H1 (cell line): ENCODE measurements at regions not wholly inside any gene's neighbourhood (a gene's known extent, or its start where the extent isn't known, plus 50 kb on each side); places are given as distances from the start of the nearest gene placed in this dataset.

ENCODE experiments used
- CTCF ChIA-PET: fragments of 300-600 bp; sonication (Branson Sonifier 250); formaldehyde crosslinking; loops from one replicate; lab custom pipeline; 2021; ENCODE audit not compliant: partially characterized antibody; lab: Charles Lee
- POLR2A ChIA-PET: fragments of 300-600 bp; sonication (Branson Sonifier 250); formaldehyde crosslinking; loops from one replicate; lab custom pipeline; 2021; ENCODE audit warnings: inconsistent platforms; ENCODE audit not compliant: partially characterized antibody; lab: Charles Lee
- DNase-seq, 2 experiments: peaks; one replicate each; pipeline versions ENCODE4 v3.0.0 to v3.0.0-alpha.2; 2010 to 2022; ENCODE audit warnings: low spot score in 2 of 2, low read depth in 1 of 2, mixed read lengths in 1 of 2
- FAIRE-seq: peaks from 2 replicates; lab custom pipeline; 2011; peaks lifted over from hg19 to GRCh38; lab: Jason Lieb, UNC
- H2AFZ ChIP-seq: 2 replicates; pipeline ENCODE4 v1.8.1; 2012; ENCODE audit warnings: low read length, inconsistent platforms
- H2AK5ac ChIP-seq: 2 replicates; pipeline ENCODE4 v1.6.1; 2013; ENCODE audit warnings: low read depth, low read length
- H2BK120ac ChIP-seq: replicated peaks from 2 replicates; pipeline ENCODE3; 2013; ENCODE audit warnings: low read depth, low read length, inconsistent platforms
- H2BK12ac ChIP-seq: 2 replicates; pipeline ENCODE4 v1.6.1; 2013; ENCODE audit warnings: low read depth, low read length
- H2BK15ac ChIP-seq: 2 replicates; pipeline ENCODE4 v1.6.1; 2013; ENCODE audit warnings: low read length
- H2BK20ac ChIP-seq: 2 replicates; pipeline ENCODE4 v1.6.1; 2013; ENCODE audit warnings: low read length
- H2BK5ac ChIP-seq: 2 replicates; pipeline ENCODE4 v1.6.1; 2013; ENCODE audit warnings: low read depth, low read length
- H3K14ac ChIP-seq: 2 replicates; pipeline ENCODE4 v1.6.1; 2013; ENCODE audit warnings: inconsistent platforms; ENCODE audit not compliant: insufficient read length
- H3K18ac ChIP-seq: 2 replicates; pipeline ENCODE4 v1.6.1; 2013; ENCODE audit warnings: low read length; ENCODE audit errors: extremely low read depth
- H3K23ac ChIP-seq: 2 replicates; pipeline ENCODE4 v1.6.1; 2013; ENCODE audit warnings: inconsistent platforms; ENCODE audit not compliant: insufficient read length
- H3K23me2 ChIP-seq: 2 replicates; pipeline ENCODE4 v1.6.1; 2013; ENCODE audit warnings: low read depth, low read length
- H3K27ac ChIP-seq: 2 replicates; pipeline ENCODE4 v1.6.1; 2011; ENCODE audit warnings: low read depth, low read length, inconsistent platforms
- H3K27me3 ChIP-seq, 4 experiments: replicated peaks in 1 of 4; 1 replicate in 1 of 4; 2 replicates in 3 of 4; pipeline versions ENCODE4 v1.6.1 to v1.8.1; 2011 to 2013; ENCODE audit warnings: low read length in 3 of 4, mild to moderate bottlenecking in 3 of 4, inconsistent platforms in 2 of 4, mixed read lengths in 2 of 4, moderate library complexity in 1 of 4; ENCODE audit not compliant: control insufficient read depth in 3 of 4, insufficient read depth in 3 of 4; ENCODE audit errors: extremely low read depth in 1 of 4
- H3K36me3 ChIP-seq, 4 experiments: 2 replicates each; pipeline versions ENCODE4 v1.6.1 to v1.8.1; 2011 to 2013; ENCODE audit warnings: mild to moderate bottlenecking in 4 of 4, low read length in 3 of 4, moderate library complexity in 2 of 4, control low read depth in 1 of 4, inconsistent platforms in 1 of 4; ENCODE audit not compliant: insufficient read depth in 4 of 4, control insufficient read depth in 2 of 4
- H3K4ac ChIP-seq: replicated peaks from 2 replicates; pipeline ENCODE3; 2013; ENCODE audit warnings: low read length, low read depth, mixed read lengths, inconsistent platforms; ENCODE audit not compliant: insufficient read length
- H3K4me1 ChIP-seq, 4 experiments: replicated peaks in 1 of 4; 1 replicate in 1 of 4; 2 replicates in 3 of 4; pipeline versions ENCODE4 v1.6.1 to v1.8.1; 2011 to 2013; ENCODE audit warnings: low read length in 3 of 4, inconsistent platforms in 2 of 4, mixed read lengths in 1 of 4; ENCODE audit not compliant: insufficient read depth in 4 of 4, control insufficient read depth in 3 of 4
- H3K4me2 ChIP-seq, 2 experiments: 2 replicates each; pipeline versions ENCODE4 v1.6.1 to v1.8.1; 2011 to 2013; ENCODE audit warnings: low read depth in 2 of 2, low read length in 2 of 2, control low read depth in 1 of 2, inconsistent platforms in 1 of 2, mild to moderate bottlenecking in 1 of 2; ENCODE audit not compliant: insufficient read depth in 1 of 2
- H3K4me3 ChIP-seq, 4 experiments: fragments of 200-600, 300-600 bp in 1 of 4; sonication (generic), shearing (Covaris generic), sonication (Bioruptor Twin) in 1 of 4; 2 replicates each; pipeline versions ENCODE4 v1.5.1 to v1.8.1; 2011 to 2016; ENCODE audit warnings: low read length in 4 of 4, low read depth in 3 of 4, control low read depth in 2 of 4, inconsistent platforms in 2 of 4, mild to moderate bottlenecking in 2 of 4, mixed read lengths in 1 of 4, moderate library complexity in 1 of 4; ENCODE audit not compliant: insufficient read depth in 2 of 4; ENCODE audit errors: extremely low read depth in 1 of 4
- H3K56ac ChIP-seq: replicated peaks from 2 replicates; pipeline ENCODE3; 2013; ENCODE audit warnings: low read depth, mild to moderate bottlenecking, mixed read lengths, low read length, inconsistent platforms; ENCODE audit not compliant: insufficient read length
- H3K79me1 ChIP-seq: 2 replicates; pipeline ENCODE4 v1.6.1; 2013; ENCODE audit warnings: low read depth, low read length, control low read depth
- H3K79me2 ChIP-seq, 2 experiments: 2 replicates each; pipeline versions ENCODE4 v1.6.1 to v1.8.1; 2012 to 2013; ENCODE audit warnings: low read length in 2 of 2, mild to moderate bottlenecking in 2 of 2, inconsistent platforms in 1 of 2; ENCODE audit not compliant: insufficient read depth in 2 of 2, control insufficient read depth in 1 of 2
- H3K9ac ChIP-seq, 4 experiments: replicated peaks in 1 of 4; 1 replicate in 1 of 4; 2 replicates in 3 of 4; pipeline versions ENCODE4 v1.6.1 to v1.8.1; 2011 to 2013; ENCODE audit warnings: low read depth in 3 of 4, low read length in 3 of 4, control low read depth in 2 of 4, mild to moderate bottlenecking in 2 of 4, moderate library complexity in 2 of 4, inconsistent platforms in 1 of 4; ENCODE audit errors: extremely low read depth in 1 of 4
- H3K9me3 ChIP-seq, 2 experiments: 2 replicates each; pipeline versions ENCODE4 v1.6.1 to v1.8.1; 2012 to 2013; ENCODE audit warnings: mild to moderate bottlenecking in 2 of 2, moderate library complexity in 2 of 2, control low read depth in 1 of 2, inconsistent platforms in 1 of 2, low read depth in 1 of 2, low read length in 1 of 2, mixed read lengths in 1 of 2; ENCODE audit not compliant: insufficient read depth in 2 of 2
- H4K20me1 ChIP-seq, 2 experiments: replicated peaks in 1 of 2; 2 replicates each; pipeline versions ENCODE3 to v1.8.1; 2011 to 2013; ENCODE audit warnings: inconsistent platforms in 2 of 2, low read length in 2 of 2, mild to moderate bottlenecking in 1 of 2; ENCODE audit not compliant: insufficient read depth in 2 of 2, control insufficient read depth in 1 of 2
- H4K5ac ChIP-seq: 2 replicates; pipeline ENCODE4 v1.6.1; 2013; ENCODE audit warnings: low read length, low read depth, mixed read lengths, inconsistent platforms; ENCODE audit not compliant: insufficient read length
- H4K8ac ChIP-seq: 2 replicates; pipeline ENCODE4 v1.8.0; 2013; ENCODE audit warnings: mild to moderate bottlenecking, moderate library complexity, low read length, inconsistent platforms; ENCODE audit not compliant: insufficient read depth; ENCODE audit errors: extremely low read depth
- H4K91ac ChIP-seq: replicated peaks from 2 replicates; pipeline ENCODE3; 2013; ENCODE audit warnings: low read length, mixed read lengths, inconsistent platforms; ENCODE audit not compliant: insufficient read length
- HDAC6 ChIP-seq: IDR thresholded peaks from one replicate; pipeline ENCODE4 v1.7.1; 2012; ENCODE audit warnings: low read depth, mild to moderate bottlenecking, inconsistent platforms, low read length, moderate library complexity
- WGBS, 2 experiments: shearing (Covaris generic) in 1 of 2; methylation state at CpG; one replicate each; pipeline versions ENCODE4 v1.1.6 to v1.1.7; 2013 to 2015; ENCODE audit warnings: low lambda C conversion rate in 2 of 2, mixed read lengths in 2 of 2, inconsistent platforms in 1 of 2, low coverage in 1 of 2, missing lambda C conversion rate in 1 of 2; ENCODE audit not compliant: insufficient replicate concordance in 2 of 2, insufficient coverage in 1 of 2, insufficient read length in 1 of 2; ENCODE audit errors: extremely low coverage in 1 of 2, missing lambda C conversion rate in 1 of 2; 5-methylcytosine and 5-hydroxymethylcytosine counted together

- 97% methylated on average over 2 of the region's 2 CpGs; no CpG with 5 or more reads in 1 of the 2 experiments for WGBS, 2 experiments
- H4K91ac ChIP-seq, result no peak overlapping the region
- no peak overlapping the region for H3K23ac ChIP-seq
- ChIA-PET POLR2A (no interaction called here), CTCF (no interaction called here)
- no peaks in the 10 kb centered on the region for H3K9me3 ChIP-seq
- H2AK5ac ChIP-seq, result no peak overlapping the region
- H3K79me2 ChIP-seq, result no peaks in the 10 kb centered on the region
- no peaks in the 10 kb centered on the region for H3K27me3 ChIP-seq
- no peak overlapping the region for H2BK120ac ChIP-seq
- H3K4me1 ChIP-seq, result no peaks in the 10 kb centered on the region
- no peak overlapping the region for H3K18ac ChIP-seq
- no peak overlapping the region for H4K5ac ChIP-seq
- no peak overlapping the region for H2BK20ac ChIP-seq
- no peaks in the 10 kb centered on the region; the same call in 1 of the 2 replicates for H3K23me2 ChIP-seq
- DNase-seq (no peak), FAIRE-seq (no peak)
- no peak overlapping the region; the same call in 1 of the 2 replicates for H4K8ac ChIP-seq
- H2BK5ac ChIP-seq, result no peak overlapping the region
- H3K56ac ChIP-seq, result no peak overlapping the region
- H3K36me3 ChIP-seq, result no peaks in the 10 kb centered on the region
- H2AFZ ChIP-seq, result peak overlapping the region; percentile 51; the same call in 1 of the 2 replicates
- no peaks in the 10 kb centered on the region for H4K20me1 ChIP-seq
- H3K4ac ChIP-seq, result no peak overlapping the region
- no peak overlapping the region for H3K4me2 ChIP-seq
- no peak overlapping the region for H3K14ac ChIP-seq
- H3K9ac ChIP-seq, result no peak overlapping the region
- no peak overlapping the region for H3K4me3 ChIP-seq
- no peak overlapping the region for H3K27ac ChIP-seq
- H3K79me1 ChIP-seq, result no peaks in the 10 kb centered on the region
- H2BK12ac ChIP-seq, result no peak overlapping the region
- no peak overlapping the region for H2BK15ac ChIP-seq
- TF ChIP-seq HDAC6, result no peak
Observed at GRCh38 chr12:90574676-90575075, 380.3 kb downstream of the CCER1 start.
